Heart left ventricle (tissue), 16 donors: ENCODE measurements at regions not wholly inside any gene's neighbourhood (a gene's known extent, or its start where the extent isn't known, plus 50 kb on each side); places are given as distances from the start of the nearest gene placed in this dataset.
A peak's percentile ranks its signal among the peaks of the same experiment; 100 is the strongest.

Experiments
- ATAC-seq, 4 donors: fragments of 200-7000 bp; cut with Tn5 transposase; one replicate each; pipeline ENCODE4 v1.9.1; 2020 to 2022; ENCODE audit warnings: moderate library complexity in 4 of 4, mild to moderate bottlenecking in 3 of 4, moderate number of reproducible peaks in 1 of 4
- DNase-seq, 5 donors: peaks; one replicate each; pipeline ENCODE4 v3.0.0-alpha.2; 2020
- H3K27ac ChIP-seq, 12 donors: fragments of 200-600 bp; sonication (generic) in 4 of 12; one replicate each; pipeline versions ENCODE4 v1.5.0 to v1.8.0; 2016 to 2022; ENCODE audit warnings: mild to moderate bottlenecking in 2 of 12
- H3K27me3 ChIP-seq, 9 donors: fragments of 200-600 bp; sonication (generic) in 2 of 9; one replicate each; pipeline versions ENCODE4 v1.5.1 to v1.8.0; 2016 to 2022; ENCODE audit warnings: mild to moderate bottlenecking in 3 of 9
- H3K36me3 ChIP-seq, 9 donors: fragments of 200-600 bp; sonication (generic) in 2 of 9; one replicate each; pipeline versions ENCODE4 v1.5.0 to v1.8.0; 2018 to 2022; ENCODE audit warnings: mild to moderate bottlenecking in 2 of 9
- H3K4me1 ChIP-seq, 12 donors: fragments of 200-600 bp; sonication (generic) in 4 of 12; one replicate each; pipeline versions ENCODE4 v1.5.0 to v1.8.0; 2016 to 2022; ENCODE audit warnings: mild to moderate bottlenecking in 3 of 12
- H3K4me3 ChIP-seq, 12 donors: fragments of 200-600 bp; sonication (generic) in 4 of 12; one replicate each; pipeline versions ENCODE4 v1.5.0 to v1.8.0; 2017 to 2022; ENCODE audit warnings: mild to moderate bottlenecking in 9 of 12, moderate library complexity in 4 of 12
- H3K9me3 ChIP-seq, 12 donors: fragments of 200-600 bp; sonication (generic) in 4 of 12; one replicate each; pipeline versions ENCODE4 v1.5.0 to v1.8.0; 2016 to 2022; ENCODE audit warnings: mild to moderate bottlenecking in 1 of 12
- CTCF ChIP-seq, 12 donors: fragments of 200-600 bp; sonication (generic) in 4 of 12; IDR thresholded peaks; one replicate each; pipeline versions ENCODE4 v1.5.0 to v1.8.0; 2018 to 2022; ENCODE audit warnings: antibody characterized with exemption in 12 of 12, mild to moderate bottlenecking in 5 of 12
- POLR2A ChIP-seq, 2 donors: fragments of 450-650 bp; IDR thresholded peaks; one replicate each; pipeline ENCODE4 v1.6.1; 2017; ENCODE audit warnings: antibody characterized with exemption in 2 of 2, mild to moderate bottlenecking in 2 of 2, moderate library complexity in 2 of 2
- WGBS, 4 donors: extraction: QIAGEN DNeasy Blood & Tissue Kit in 2 of 4; methylation state at CpG; one replicate each; pipeline versions ENCODE4 v1.1.5 to v1.1.7; 2013 to 2018; 5-methylcytosine and 5-hydroxymethylcytosine counted together
- intact Hi-C, 10 donors: fragments of 100-400 bp; cut with DNase I; formaldehyde crosslinking; loops; one replicate each; pipeline versions ENCODE4 v1.11.1 to v1.14.2; 2022
- donor health status: ischemic (EF 13 %, LVEDD 7.1; RV severe dilation, severe dysfunction).
- donor health status: healthy with polysubstance abuse.
- donor health status: DM: no; HTN: yes; CAD: no.
- donor health status: DM: no; HTN: no; CAD: no.
- donor health status: ischemic (EF 25% LVEDD 6.9; RV normal size, moderate dysfunction).
- donor health status: ischemic (EF 25% LVEDD 5.7; RV mildly dilated, moderate dysfunction).
- donor health status: healthy.
- donor health status: DM: yes; HTN: yes; CAD: no.
- donor health status: ischemic (EF 35%, LVEDD 5.7; RV mildly dilated, moderate dysfunction).
- donor health status: nonischemic (EF 11% LVEDD 7.7; RV severe dilation, severe dysfunction).
- donor health status: DM: yes; HTN: yes; CAD: no.
- donor health status: PGD.
- donor health status: ischemic (EF 29% LVEDD 5.4; RV normal size, mild dysfunction).
- donor health status: nonischemic (EF 23%, LVEDD 6.1; RV moderate dilation, normal function).

GRCh38 chr6:110545081-110545872 is 68.9 kb upstream of the SLC22A16 start:
- DNase-seq (no peak), ATAC-seq (no peak)
- H3K36me3 ChIP-seq = no peaks in the 10 kb centered on the region
- peaks cover 0 to 35% (median 15%) of the 10 kb centered on the region in 12 donors for H3K4me1 ChIP-seq
- no peak for TF ChIP-seq CTCF (IDR thresholded peaks at IDR 0.05)
- no peak for TF ChIP-seq POLR2A (IDR thresholded peaks at IDR 0.05)
- no peak overlapping the region for H3K27ac ChIP-seq
- H3K27me3 ChIP-seq = no peaks in the 10 kb centered on the region
- no peak overlapping the region for H3K4me3 ChIP-seq
- peaks cover 0 to 14% (median 6%) of the 10 kb centered on the region in 12 donors for H3K9me3 ChIP-seq
- intact Hi-C loops = no loop called here
- 82 to 89% (median 82%) methylated on average over 11 of the region's 11 CpGs for WGBS, 4 donors

GRCh38 chr6:110544472-110544871 is 68.1 kb upstream of the SLC22A16 start:
- H3K27me3 ChIP-seq = no peaks in the 10 kb centered on the region
- ATAC-seq (no peak), DNase-seq (no peak)
- H3K4me1 ChIP-seq = peaks cover 0 to 35% (median 15%) of the 10 kb centered on the region in 12 donors
- peaks cover 0 to 14% (median 6%) of the 10 kb centered on the region in 12 donors for H3K9me3 ChIP-seq
- peak overlapping the region in 1 of 12 donors; percentile 81 for H3K27ac ChIP-seq
- H3K36me3 ChIP-seq = no peaks in the 10 kb centered on the region
- intact Hi-C loops = loop anchor here in 1 of 10 donors (5.0 kb wide), 1 partner anchor 333 kb away; no protein-coding TSS in a partner anchor
- peak overlapping the region in 2 of 12 donors; percentile 7 to 20 for H3K4me3 ChIP-seq
- no peak for TF ChIP-seq CTCF (IDR thresholded peaks at IDR 0.05)
- TF ChIP-seq POLR2A (IDR thresholded peaks at IDR 0.05) = no peak
- WGBS, 4 donors = 62 to 88% (median 79%) methylated on average over 5 of the region's 5 CpGs

GRCh38 chr6:110543106-110543505 is 66.7 kb upstream of the SLC22A16 start:
- H3K27ac ChIP-seq = peak overlapping the region; percentile 58 to 94 (median 82)
- WGBS, 4 donors = 61 to 71% (median 65%) methylated on average over 3 to 5 of the region's 5 CpGs
- H3K4me3 ChIP-seq = no peak overlapping the region
- peaks cover 0 to 33% (median 15%) of the 10 kb centered on the region in 12 donors for H3K4me1 ChIP-seq
- peak in 1 of 5 donors; percentile 35 for DNase-seq
- no peaks in the 10 kb centered on the region for H3K27me3 ChIP-seq
- ATAC-seq = peak in 3 of 4 donors; percentile 23 to 33 (median 25)
- intact Hi-C loops = loop anchor here in 1 of 10 donors (5.0 kb wide), 1 partner anchor 334 kb away; no protein-coding TSS in a partner anchor
- no peak for TF ChIP-seq POLR2A (IDR thresholded peaks at IDR 0.05)
- TF ChIP-seq CTCF (IDR thresholded peaks at IDR 0.05) = no peak
- H3K9me3 ChIP-seq = peaks cover 0 to 17% (median 7%) of the 10 kb centered on the region in 12 donors
- no peaks in the 10 kb centered on the region for H3K36me3 ChIP-seq

- ATAC-seq (peak; percentile 92 to 98 (median 94)), DNase-seq (peak; percentile 65 to 89 (median 74))
- Histone ChIP-seq H3K4me3 (peak overlapping the region in 3 of 12 donors; percentile 9 to 27 (median 19)), H3K9me3 (peaks cover 0 to 17% (median 7%) of the 10 kb centered on the region in 12 donors), H3K4me1 (peaks cover 0 to 32% (median 15%) of the 10 kb centered on the region in 12 donors), H3K27ac (peak overlapping the region; percentile 58 to 94 (median 82)), H3K27me3 (no peaks in the 10 kb centered on the region), H3K36me3 (no peaks in the 10 kb centered on the region)
- TF ChIP-seq POLR2A (IDR thresholded peaks at IDR 0.05) (no peak), CTCF (IDR thresholded peaks at IDR 0.05) (no peak)
- 34 to 41% (median 38%) methylated on average over 10 to 11 of the region's 11 CpGs for WGBS, 4 donors
- intact Hi-C loops = loop anchor here in 1 of 10 donors (5.0 kb wide), 1 partner anchor 335 kb away; no protein-coding TSS in a partner anchor
Observed at GRCh38 chr6:110542311-110543024, 66.1 kb upstream of the SLC22A16 start.
